GM13977 (cell line): ENCODE measurements at regions not wholly inside any gene's neighbourhood (a gene's known extent, or its start where the extent isn't known, plus 50 kb on each side); places are given as distances from the start of the nearest gene placed in this dataset.

ENCODE experiments used
- DNase-seq: peaks from one replicate; pipeline ENCODE4 v3.0.0; 2012; ENCODE audit warnings: low spot score
- CTCF ChIP-seq: IDR thresholded peaks from 2 replicates; pipeline ENCODE4 v1.5.1; 2012; ENCODE audit warnings: mild to moderate bottlenecking, control low read depth; ENCODE audit not compliant: insufficient read depth; ENCODE audit errors: extremely low read depth, missing control alignments
- in situ Hi-C: fragments of 300-500 bp; cut with MboI; formaldehyde crosslinking; loops from one replicate; pipeline ENCODE4 v1.12.0; 2022; ENCODE audit warnings: low sequenced_read_pairs, low pct_unique_long_range_greater_than_20kb, mixed read lengths, inconsistent platforms; ENCODE audit not compliant: unreplicated experiment

DNA sequence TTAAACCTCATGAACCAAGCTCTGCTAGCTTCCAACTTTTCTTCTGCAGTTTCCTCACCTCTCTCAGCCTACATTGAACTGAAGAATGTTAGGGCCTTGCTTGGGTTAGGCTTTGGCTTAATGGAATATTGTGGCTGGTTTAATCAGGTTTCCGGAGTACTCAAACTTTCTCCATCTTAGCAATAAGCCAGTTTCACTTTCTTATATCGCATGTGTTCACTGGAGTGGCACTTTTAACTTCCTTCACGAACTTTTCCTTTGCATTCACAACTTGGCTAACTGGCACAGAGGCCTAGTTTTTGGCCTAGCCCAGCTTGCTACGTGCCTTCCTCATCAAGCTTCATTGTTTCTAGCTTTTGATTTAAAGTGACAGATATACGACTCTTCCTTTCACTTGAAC lies 81.0 kb upstream of the MAST4 start:
- in situ Hi-C loops, result no loop called here

DNA sequence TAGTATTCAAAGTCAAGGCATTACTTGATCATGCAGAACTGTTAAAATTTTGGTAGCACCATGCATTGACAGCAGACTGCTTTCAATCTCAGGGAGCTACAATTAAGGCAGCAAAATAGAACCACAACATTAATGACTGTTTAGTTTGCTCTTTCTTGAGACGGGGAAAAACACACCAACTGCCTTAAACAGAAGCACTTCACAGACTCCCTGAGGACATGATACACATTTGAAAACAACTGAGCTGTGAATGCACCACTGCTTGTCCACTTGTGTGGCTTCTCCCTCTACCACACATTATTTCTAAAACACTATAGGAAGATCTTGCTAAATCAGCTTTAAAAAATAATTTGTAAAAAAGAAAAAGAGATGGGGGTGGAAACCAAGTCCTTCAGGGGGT lies 79.6 kb upstream of the MAST4 start:
- DNase-seq, result no peak
- TF ChIP-seq CTCF, result no peak
- in situ Hi-C loops, result no loop called here

More for the DNA sequence above, 81.0 kb upstream of the MAST4 start:
- TF ChIP-seq CTCF, result no peak
- DNase-seq, result no peak

GRCh38 chr5:66517351-66517750 lies 78.8 kb upstream of the MAST4 start:
- DNase-seq, result no peak
- TF ChIP-seq CTCF, result no peak
- in situ Hi-C loops, result no loop called here

DNA sequence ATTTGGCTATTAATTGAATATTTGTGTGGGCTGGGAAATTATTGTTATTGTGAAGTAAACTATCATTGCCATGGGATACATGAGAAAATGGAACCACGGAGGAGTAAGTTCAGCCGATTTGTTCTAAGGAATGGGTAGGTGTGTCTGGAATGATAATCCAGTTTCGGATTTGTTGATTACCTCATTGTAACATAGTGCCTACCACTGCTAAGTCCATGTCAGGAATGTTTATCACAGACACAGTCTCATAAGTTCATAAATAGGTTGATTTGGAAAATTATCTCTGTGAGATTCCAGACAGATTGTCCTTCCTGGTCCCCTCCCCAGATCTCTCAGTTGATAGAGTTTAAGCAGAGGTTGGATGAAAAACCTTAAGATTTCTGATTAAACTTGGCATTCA lies 78.1 kb upstream of the MAST4 start:
- TF ChIP-seq CTCF, result no peak
- no peak for DNase-seq
- in situ Hi-C loops, result no loop called here

GRCh38 chr5:66518753-66519152 lies 77.4 kb upstream of the MAST4 start:
- DNase-seq, result no peak
- TF ChIP-seq CTCF, result no peak
- in situ Hi-C loops, result no loop called here

GRCh38 chr5:66519626-66520025 lies 76.6 kb upstream of the MAST4 start:
- no peak for DNase-seq
- in situ Hi-C loops, result no loop called here
- no peak for TF ChIP-seq CTCF

DNA sequence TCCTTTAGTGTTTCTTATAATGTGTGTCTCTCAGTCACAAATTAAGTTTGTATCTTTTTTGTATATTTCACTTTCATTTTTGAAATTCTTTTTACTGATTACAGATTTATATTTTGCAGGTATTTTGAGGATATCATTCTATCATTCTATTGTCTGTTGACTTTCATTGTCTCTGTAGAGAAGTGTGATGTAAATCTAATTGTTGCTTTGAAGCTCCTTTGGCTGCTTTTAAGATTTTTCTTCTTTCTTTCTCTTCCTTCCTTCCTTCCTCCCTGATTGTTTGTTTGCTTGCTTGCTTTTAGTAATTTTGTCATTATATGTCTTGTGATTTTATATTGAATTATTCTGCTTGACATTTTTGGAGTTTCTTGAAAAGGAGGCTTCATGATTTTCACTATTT lies 75.3 kb upstream of the MAST4 start:
- in situ Hi-C loops, result no loop called here
- TF ChIP-seq CTCF, result no peak
- DNase-seq, result no peak
